ENCODE measurements at regions not wholly inside any gene's neighbourhood (a gene's known extent, or its start where the extent isn't known, plus 50 kb on each side); places are given as distances from the start of the nearest gene placed in this dataset.

GRCh38 chr22:49667236-49667635, 160.4 kb downstream of the BRD1 start:
- H3K4me3 ChIP-seq (ENCODE audit: low read length), result no peak overlapping the region

DNA sequence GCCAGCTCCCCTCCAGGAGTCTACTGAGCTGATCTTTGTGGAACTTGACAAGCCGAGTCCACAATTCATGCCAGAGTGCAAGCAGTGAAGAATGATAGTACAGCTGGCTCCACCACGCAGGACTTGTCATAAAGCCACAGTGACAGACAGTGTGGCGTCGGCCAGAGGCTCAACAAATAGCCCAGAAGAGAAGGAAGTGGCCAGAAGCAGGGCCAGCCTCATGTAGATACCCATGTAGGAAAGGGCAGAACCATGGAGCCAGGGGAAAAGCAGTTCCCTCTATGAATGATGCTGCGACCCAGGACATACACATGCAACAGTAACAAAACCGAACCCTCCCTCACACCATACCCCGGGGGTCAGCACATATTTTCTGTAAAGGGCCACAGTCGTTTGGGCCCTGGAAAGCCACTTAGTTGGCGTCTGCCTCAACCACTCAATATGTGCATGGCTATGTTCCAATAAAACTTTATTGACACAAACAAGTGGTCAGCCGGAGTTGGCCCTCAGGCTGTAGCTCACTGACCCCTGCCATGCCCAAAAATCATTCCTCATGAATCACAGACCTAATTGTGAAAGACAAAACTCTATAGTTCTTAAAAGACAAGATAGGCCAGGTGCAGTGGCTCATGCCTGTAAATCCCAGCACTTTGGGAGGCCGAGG, 161.4 kb downstream of the BRD1 start:
- no peaks in the 10 kb centered on the region for H3K36me3 ChIP-seq (ENCODE audit: control insufficient read depth, insufficient read depth, low read length)
- peaks cover 9% of the 10 kb centered on the region for H3K27me3 ChIP-seq (ENCODE audit: control insufficient read depth, insufficient read depth, low read length)
- Mint-ChIP-seq H3K4me1 (peaks cover 14 to 26% of the 10 kb centered on the region in 2 donors), H3K9me3 (no peaks in the 10 kb centered on the region), H3K36me3 (no peaks in the 10 kb centered on the region), H3K4me3 (peak overlapping the region; percentile 21), H3K27me3 (ENCODE audit: low read depth in 2 of 2) (peaks cover 2 to 3% of the 10 kb centered on the region in 2 donors), H3K27ac (peak overlapping the region; percentile 59 to 69)
- peaks cover 30% of the 10 kb centered on the region for H3K4me1 ChIP-seq (ENCODE audit: control insufficient read depth, insufficient read depth, low read length)
- H3K4me3 ChIP-seq (ENCODE audit: low read length), result no peak overlapping the region
- no peaks in the 10 kb centered on the region for H3K9me3 ChIP-seq (ENCODE audit: control insufficient read depth, insufficient read depth, low read length)
- whole genome bisulfite sequencing (ENCODE audit: insufficient coverage), result 80% methylated on average over 11 of the region's 11 CpGs
- intact Hi-C loops (cut with micrococcal nuclease), result no loop called here
- no peak overlapping the region for H3K27ac ChIP-seq (ENCODE audit: low read length)
- no peak for TF ChIP-seq CTCF (IDR thresholded peaks at IDR 0.05)
- ATAC-seq, result no peak
- peak in 1 of 2 donors; percentile 5 for DNase-seq

More at GRCh38 chr22:49667236-49667635, 160.4 kb downstream of the BRD1 start:
- H3K36me3 Mint-ChIP-seq, result no peaks in the 10 kb centered on the region
- peak; percentile 23 to 38 (median 35) for ATAC-seq
- no peaks in the 10 kb centered on the region for H3K9me3 Mint-ChIP-seq
- TF ChIP-seq CTCF (IDR thresholded peaks at IDR 0.05), result no peak
- WGBS (ENCODE audit: insufficient coverage), result 11% methylated on average over 12 of the region's 13 CpGs
- peak; percentile 18 to 58 for DNase-seq
- peak overlapping the region; percentile 88 for H3K4me3 Mint-ChIP-seq
- peak overlapping the region; percentile 81 to 82 for H3K27ac Mint-ChIP-seq
- Histone ChIP-seq H3K9me3 (ENCODE audit: control insufficient read depth, insufficient read depth, low read length) (no peaks in the 10 kb centered on the region), H3K36me3 (ENCODE audit: control insufficient read depth, insufficient read depth, low read length) (no peaks in the 10 kb centered on the region), H3K27me3 (ENCODE audit: control insufficient read depth, insufficient read depth, low read length) (peaks cover 18% of the 10 kb centered on the region), H3K4me1 (ENCODE audit: control insufficient read depth, insufficient read depth, low read length) (peaks cover 37% of the 10 kb centered on the region), H3K27ac (ENCODE audit: low read length) (no peak overlapping the region)
- peaks cover 9 to 10% of the 10 kb centered on the region in 2 donors for H3K27me3 Mint-ChIP-seq (ENCODE audit: low read depth in 2 of 2)
- peaks cover 19 to 31% of the 10 kb centered on the region in 2 donors for H3K4me1 Mint-ChIP-seq
- intact Hi-C loops (cut with micrococcal nuclease), result no loop called here

- intact Hi-C loops (cut with micrococcal nuclease), result no loop called here
- WGBS (ENCODE audit: insufficient coverage), result 90% methylated on average over 18 of the region's 18 CpGs
- peaks cover 10 to 19% of the 10 kb centered on the region in 2 donors for H3K4me1 Mint-ChIP-seq
- DNase-seq (no peak), ATAC-seq (no peak)
- H3K9me3 Mint-ChIP-seq, result no peaks in the 10 kb centered on the region
- peaks cover 22% of the 10 kb centered on the region for H3K4me1 ChIP-seq (ENCODE audit: control insufficient read depth, insufficient read depth, low read length)
- no peaks in the 10 kb centered on the region for H3K9me3 ChIP-seq (ENCODE audit: control insufficient read depth, insufficient read depth, low read length)
- H3K27me3 Mint-ChIP-seq (ENCODE audit: low read depth in 2 of 2), result no peaks in the 10 kb centered on the region
- H3K36me3 ChIP-seq (ENCODE audit: control insufficient read depth, insufficient read depth, low read length), result no peaks in the 10 kb centered on the region
- no peak overlapping the region for H3K4me3 Mint-ChIP-seq
- H3K4me3 ChIP-seq (ENCODE audit: low read length), result no peak overlapping the region
- no peak overlapping the region for H3K27ac Mint-ChIP-seq
- no peak overlapping the region for H3K27ac ChIP-seq (ENCODE audit: low read length)
- no peaks in the 10 kb centered on the region for H3K36me3 Mint-ChIP-seq
- peaks cover 5% of the 10 kb centered on the region for H3K27me3 ChIP-seq (ENCODE audit: control insufficient read depth, insufficient read depth, low read length)
- no peak for TF ChIP-seq CTCF (IDR thresholded peaks at IDR 0.05)
These were observed 162.8 kb downstream of the BRD1 start for GRCh38 chr22:49664891-49665290.
